BJ (cell line): ENCODE measurements at regions not wholly inside any gene's neighbourhood (a gene's known extent, or its start where the extent isn't known, plus 50 kb on each side); places are given as distances from the start of the nearest gene placed in this dataset.

Experiments
- CTCF ChIA-PET: fragments of 350-600 bp; formaldehyde crosslinking; extraction: SDS; loops from one replicate; lab custom pipeline; 2021; ENCODE audit warnings: antibody characterized with exemption, inconsistent platforms; lab: Yijun Ruan, JAX
- POLR2A ChIA-PET: fragments of 300-600 bp; sonication (Branson Sonifier 250); formaldehyde crosslinking; extraction: SDS; loops from one replicate; lab custom pipeline; 2021; ENCODE audit warnings: antibody characterized with exemption; lab: Charles Lee
- DNase-seq: peaks from one replicate; pipeline ENCODE4 v3.0.0-alpha.2; 2011; ENCODE audit warnings: low read depth
- H3K27me3 ChIP-seq: 2 replicates; pipeline ENCODE4 v1.6.0; 2011; ENCODE audit warnings: low read length; ENCODE audit not compliant: control insufficient read depth, insufficient read depth
- H3K36me3 ChIP-seq: 2 replicates; pipeline ENCODE4 v1.5.1; 2011; ENCODE audit warnings: low read length; ENCODE audit not compliant: control insufficient read depth, insufficient read depth
- H3K4me3 ChIP-seq: 2 replicates; pipeline ENCODE4 v1.5.1; 2011; ENCODE audit warnings: low read depth, mild to moderate bottlenecking, control low read depth, low read length
- CTCF ChIP-seq: IDR thresholded peaks from 2 replicates; pipeline ENCODE4 v1.5.1; 2011; ENCODE audit warnings: low read depth, mild to moderate bottlenecking, control low read depth, inconsistent platforms, low read length, moderate library complexity; ENCODE audit not compliant: insufficient read depth

GRCh38 chr9:81824802-81825730, 103.2 kb upstream of the SPATA31D4 start:
- POLR2A ChIA-PET: no interaction called here
- Histone ChIP-seq H3K27me3 (no peaks in the 10 kb centered on the region), H3K36me3 (no peaks in the 10 kb centered on the region), H3K4me3 (no peak overlapping the region)
- DNase-seq: no peak
- CTCF ChIA-PET: interaction anchor here (0.8 to 1.5 kb wide), 4 partner anchors 13 to 782 kb away, joined by 3 to 5 read pairs (median 3); no protein-coding TSS in a partner anchor
- no peak for TF ChIP-seq CTCF

- Histone ChIP-seq H3K27me3 (no peaks in the 10 kb centered on the region), H3K36me3 (no peaks in the 10 kb centered on the region), H3K4me3 (no peak overlapping the region)
- POLR2A ChIA-PET: no interaction called here
- TF ChIP-seq CTCF: no peak
- CTCF ChIA-PET: interaction anchor here (0.9 to 1.5 kb wide), 2 partner anchors 46 to 781 kb away, joined by 3 read pairs; no protein-coding TSS in a partner anchor
- no peak for DNase-seq
These were observed 102.2 kb upstream of the SPATA31D4 start for GRCh38 chr9:81825846-81826516.

GRCh38 chr9:81826517-81826906, 101.7 kb upstream of the SPATA31D4 start:
- no peak for TF ChIP-seq CTCF
- POLR2A ChIA-PET: no interaction called here
- no peaks in the 10 kb centered on the region for H3K36me3 ChIP-seq
- DNase-seq: no peak
- no peak overlapping the region for H3K4me3 ChIP-seq
- CTCF ChIA-PET: interaction anchor here (0.9 kb wide), 1 partner anchor 45 kb away, joined by 3 read pairs; no protein-coding TSS in a partner anchor
- no peaks in the 10 kb centered on the region for H3K27me3 ChIP-seq

- H3K27me3 ChIP-seq: no peaks in the 10 kb centered on the region
- DNase-seq: no peak
- POLR2A ChIA-PET: no interaction called here
- no peak for TF ChIP-seq CTCF
- H3K4me3 ChIP-seq: no peak overlapping the region
- no peaks in the 10 kb centered on the region for H3K36me3 ChIP-seq
- CTCF ChIA-PET: interaction anchor here (1.1 kb wide), 1 partner anchor 303 kb away, joined by 3 read pairs; no protein-coding TSS in a partner anchor
These were observed 100.5 kb upstream of the SPATA31D4 start for GRCh38 chr9:81827616-81828296.
